AML-193 (cell line): ENCODE measurements at regions not wholly inside any gene's neighbourhood (a gene's known extent, or its start where the extent isn't known, plus 50 kb on each side); places are given as distances from the start of the nearest gene placed in this dataset.

Source experiments
- DNase-seq, 2 experiments: peaks; one replicate each; lab custom pipeline; 2025; lab: John Stamatoyannopoulos, UW

DNA sequence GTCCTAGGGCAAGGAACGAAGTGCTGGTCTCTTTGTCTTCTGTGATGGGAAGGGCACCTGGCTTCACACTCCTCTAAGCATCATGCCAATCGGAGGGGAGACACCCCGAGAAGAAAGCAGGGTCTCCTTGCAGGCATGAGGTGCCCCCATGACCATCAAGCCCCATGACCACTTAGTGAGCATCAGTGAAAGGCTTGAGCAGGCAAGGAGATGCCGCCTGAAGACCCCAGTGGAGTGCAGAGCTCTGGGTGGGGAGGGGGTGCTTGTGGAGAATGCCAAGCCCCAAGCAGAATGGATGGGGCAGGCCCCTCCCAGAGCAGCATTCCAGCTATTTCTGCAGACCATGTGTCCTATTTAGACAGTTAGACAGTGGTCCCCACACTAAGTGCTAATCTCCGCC, 232.7 kb upstream of the TNRC6C start:
- DNase-seq, result no peak

DNA sequence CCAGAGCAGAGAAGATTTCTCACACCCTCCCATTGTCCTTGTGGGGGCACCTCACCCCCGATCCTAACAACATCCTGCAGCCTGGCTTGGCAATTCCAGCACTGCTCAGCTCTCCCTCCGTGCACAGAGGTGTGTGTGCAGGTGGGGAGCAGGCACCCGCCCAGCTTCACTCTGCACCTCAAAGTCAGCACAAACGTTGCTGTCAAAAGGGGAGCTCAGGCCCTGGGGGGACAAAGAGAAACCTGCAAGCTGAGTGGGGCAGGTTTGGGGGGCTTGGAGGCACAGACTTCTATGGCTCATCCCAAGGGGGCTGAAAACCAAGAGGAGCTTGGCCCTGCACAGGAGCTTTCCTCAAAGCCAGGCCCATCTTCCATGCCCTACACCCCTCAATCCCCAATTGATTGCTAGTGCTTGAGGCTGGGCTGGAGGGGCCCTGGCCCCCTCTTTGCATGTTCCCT, 231.9 kb upstream of the TNRC6C start:
- no peak for DNase-seq

DNA sequence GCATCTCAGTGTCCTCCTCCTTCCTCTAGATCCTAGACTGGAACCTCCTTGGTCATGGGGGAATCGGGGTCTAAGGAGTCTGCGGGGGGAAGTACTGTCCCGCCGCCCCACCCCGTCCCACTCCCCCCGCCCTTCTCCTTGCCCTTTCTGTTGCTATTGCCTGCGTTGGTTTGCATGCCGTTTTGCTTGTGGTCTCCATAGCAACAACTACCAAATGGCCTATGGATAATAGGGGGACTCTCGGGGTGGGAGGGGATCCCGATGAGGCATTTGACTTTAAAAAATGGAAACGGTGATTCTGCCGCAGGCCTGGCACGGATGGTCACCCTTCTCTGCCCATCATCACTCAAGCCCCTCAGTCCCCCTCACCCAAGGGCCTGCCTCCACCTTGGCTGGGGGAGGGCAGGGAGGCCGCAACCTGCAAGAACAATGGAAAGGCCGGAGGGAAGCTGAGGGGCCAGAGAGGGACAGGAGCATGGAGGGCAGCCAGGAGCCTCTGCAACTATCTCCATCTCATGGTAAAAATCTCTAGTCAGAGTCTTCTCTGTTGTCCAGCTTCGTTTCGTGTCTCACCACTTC, 231.4 kb upstream of the TNRC6C start:
- DNase-seq, result no peak

DNA sequence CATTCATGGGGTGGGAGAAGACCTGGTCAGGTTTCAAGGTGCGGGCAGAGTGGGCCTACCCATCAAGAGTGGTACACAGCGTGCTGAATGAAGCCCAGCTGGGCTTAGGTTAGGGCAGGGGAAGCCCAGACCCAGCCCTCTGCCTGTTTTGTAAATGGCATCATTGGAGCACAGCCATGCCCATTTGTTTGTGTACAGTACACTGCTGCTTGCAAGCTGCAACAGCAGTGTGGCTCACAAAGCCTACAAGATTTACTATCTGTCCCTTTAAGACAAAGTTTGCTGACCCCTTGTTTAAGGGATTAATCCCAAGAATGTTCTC, 230.1 kb upstream of the TNRC6C start:
- DNase-seq, result no peak

DNA sequence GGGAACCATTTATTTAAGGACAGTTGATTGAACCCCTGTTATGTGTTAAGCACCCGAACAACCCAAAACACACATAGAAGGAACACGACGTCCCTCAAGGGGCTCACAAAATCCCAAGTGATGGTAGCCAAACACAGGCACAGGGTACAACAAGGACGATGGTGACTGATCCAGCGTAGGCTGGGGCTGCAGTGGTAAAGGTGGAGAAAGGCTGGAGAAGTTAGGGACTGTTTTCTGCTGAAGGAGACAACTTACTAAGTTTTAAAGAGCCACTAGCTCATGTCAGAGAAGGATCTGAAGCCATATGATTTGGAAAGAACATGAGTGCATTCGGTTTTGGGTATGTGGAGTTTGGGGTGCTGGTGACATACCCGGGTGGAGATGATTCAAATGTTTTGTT, 229.6 kb upstream of the TNRC6C start:
- DNase-seq, result no peak

DNA sequence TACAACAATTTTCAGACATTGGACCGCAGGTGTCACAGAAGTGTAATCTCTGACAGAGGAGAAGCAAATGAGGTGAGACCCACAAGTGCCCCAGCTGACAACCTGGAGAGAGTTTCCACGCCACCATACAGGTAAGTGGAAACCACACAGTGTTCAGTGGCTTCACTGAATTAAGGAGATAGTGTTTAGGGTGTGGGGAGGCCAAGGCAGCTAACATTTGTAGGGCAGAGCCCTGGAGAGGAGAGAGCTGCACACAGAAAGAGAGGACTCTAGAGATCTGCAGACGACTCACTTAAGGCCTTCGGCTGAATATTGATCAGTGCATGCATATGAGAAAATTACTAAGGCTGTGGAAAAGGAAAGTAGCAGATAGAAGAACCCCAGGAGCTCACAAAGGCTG, 228.9 kb upstream of the TNRC6C start:
- DNase-seq, result no peak

DNA sequence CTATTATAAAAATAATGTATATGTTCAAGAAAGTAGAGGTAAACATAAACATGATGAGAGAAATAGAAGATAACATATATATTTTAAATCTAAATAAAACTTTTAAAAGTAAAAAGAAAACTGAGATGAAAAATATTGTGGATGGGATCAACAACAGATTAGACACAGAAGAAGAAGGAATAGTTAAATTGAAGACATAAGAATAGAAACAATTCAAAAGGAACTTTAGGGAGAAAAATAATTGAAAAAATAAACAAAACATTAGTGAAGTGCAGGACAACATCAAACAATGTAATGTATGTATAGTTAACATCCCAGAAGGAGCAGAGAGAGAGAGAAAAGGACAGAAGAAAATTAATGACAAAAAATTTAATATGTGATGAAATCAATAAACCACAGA, 228.1 kb upstream of the TNRC6C start:
- DNase-seq, result no peak

DNA sequence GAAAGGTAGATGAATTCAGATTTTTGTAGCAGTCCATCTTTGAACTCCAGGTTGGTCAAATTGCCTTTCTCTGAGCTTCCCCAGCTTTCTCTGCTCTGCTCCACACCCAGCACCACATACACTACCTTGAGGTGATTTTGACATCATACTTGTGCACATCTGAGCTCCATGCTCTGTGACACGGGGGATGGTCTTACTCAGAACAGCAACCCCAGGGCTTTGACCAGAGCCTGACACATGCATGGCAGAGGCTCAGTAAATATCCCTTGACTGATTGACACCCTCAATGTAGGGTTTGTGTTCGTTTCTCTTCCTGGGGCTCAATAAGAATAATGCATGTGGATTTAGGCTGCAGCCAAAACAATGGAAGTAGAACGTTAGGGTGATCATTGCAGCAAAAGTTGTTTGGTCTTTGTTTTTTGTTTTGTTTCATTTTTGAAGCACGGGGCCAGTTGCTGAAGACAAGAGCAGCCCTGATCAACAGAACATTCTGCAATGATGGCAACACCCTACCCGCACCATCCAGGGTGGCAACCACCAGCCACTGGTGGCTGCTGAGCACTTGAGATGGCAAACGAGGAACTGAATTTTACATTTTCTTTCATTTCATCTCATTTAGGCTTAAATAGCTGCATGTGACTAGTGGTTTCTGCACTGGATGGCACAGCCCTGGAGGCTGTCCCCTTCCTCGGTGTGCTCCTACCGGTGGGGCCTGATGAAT, 224.8 kb upstream of the TNRC6C start:
- DNase-seq, result no peak

DNA sequence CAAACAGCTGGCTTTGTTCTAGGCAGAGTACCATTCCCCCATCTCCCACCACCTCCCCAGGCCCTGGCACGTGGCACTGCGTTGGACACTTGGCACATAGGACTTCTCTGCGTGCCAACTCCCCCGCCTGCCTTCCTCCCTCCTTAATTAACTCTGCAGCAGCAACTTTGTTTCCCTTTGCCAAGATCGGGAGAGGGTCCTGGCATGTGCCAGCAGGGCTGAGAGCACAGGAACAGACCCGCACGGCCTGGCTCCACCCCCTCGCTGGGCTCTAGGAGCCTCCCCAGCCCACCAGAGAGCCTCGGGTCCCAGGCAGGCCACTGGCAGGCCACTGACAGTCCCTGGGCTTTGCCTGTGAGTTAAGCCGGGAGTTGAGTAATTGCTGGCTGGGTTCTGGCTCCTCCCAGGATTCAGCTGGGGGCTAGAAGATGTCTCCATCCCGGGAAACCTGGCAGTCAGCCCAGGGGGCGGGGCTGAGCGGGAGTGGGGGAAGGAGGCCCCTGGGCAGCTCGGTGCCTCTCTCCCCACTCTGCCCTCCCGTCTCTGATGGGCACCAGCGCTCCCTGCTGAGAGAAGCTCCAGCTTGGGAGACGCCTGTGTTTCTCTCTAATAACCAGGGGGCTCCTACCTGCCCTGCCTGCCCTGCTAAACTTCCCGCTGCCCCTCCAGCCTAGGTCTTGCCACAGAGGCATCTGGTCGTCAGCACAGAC, 224.0 kb upstream of the TNRC6C start:
- no peak for DNase-seq

DNA sequence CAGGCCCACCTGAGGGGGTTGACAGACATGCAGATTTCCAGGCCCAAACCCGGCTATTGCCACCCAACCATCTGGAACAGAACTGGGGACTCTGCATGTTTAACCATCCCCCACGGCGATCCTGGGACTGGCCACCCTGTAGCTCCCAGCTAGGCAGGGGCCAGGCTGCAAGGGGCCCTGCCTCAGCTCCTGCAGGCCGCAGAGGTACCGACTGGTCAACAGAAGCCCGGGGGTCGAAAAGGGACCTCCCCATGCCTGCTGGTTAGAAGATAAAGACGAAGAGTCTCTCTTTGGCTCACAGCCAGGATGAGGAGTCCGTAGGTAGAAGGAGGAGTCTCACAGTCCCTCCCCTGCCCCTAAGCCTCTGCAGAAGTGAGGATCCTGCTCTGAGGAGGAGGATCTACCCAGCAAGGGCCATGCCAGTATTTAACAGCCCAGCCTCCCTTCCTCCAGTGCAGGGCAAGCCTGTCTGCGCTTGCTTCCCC, 223.4 kb upstream of the TNRC6C start:
- DNase-seq, result no peak

DNA sequence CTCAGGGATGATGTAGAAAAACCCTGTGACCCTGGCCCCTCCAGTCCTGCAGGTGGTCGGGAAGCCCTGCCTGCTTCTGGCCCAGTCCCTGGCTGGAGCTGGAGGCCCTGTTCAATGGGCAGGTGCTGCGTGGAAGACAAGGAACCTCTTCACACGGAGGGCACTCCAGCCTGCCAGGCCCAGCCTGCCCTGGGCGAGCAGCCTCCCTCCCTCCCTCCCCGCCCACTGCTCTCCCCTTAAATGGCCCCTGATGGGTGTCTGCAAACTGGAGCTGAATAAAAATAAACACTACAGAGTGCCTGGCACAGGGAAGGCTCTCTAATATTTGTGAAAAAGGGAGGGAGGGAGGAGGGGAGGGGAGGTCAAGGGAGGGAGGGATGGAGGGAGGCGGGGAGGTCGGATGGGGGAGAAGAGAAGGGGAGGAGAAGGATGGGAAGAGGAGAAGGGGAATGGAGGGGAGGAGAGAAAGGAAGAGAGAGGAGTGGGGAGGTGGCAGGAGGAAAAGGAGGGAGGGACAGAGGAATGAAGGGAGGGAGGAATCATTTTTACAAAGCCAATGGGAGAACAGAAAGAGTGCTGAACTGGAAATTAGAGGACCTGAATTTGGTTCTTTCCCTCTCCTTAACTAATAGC, 222.8 kb upstream of the TNRC6C start:
- DNase-seq, result no peak

DNA sequence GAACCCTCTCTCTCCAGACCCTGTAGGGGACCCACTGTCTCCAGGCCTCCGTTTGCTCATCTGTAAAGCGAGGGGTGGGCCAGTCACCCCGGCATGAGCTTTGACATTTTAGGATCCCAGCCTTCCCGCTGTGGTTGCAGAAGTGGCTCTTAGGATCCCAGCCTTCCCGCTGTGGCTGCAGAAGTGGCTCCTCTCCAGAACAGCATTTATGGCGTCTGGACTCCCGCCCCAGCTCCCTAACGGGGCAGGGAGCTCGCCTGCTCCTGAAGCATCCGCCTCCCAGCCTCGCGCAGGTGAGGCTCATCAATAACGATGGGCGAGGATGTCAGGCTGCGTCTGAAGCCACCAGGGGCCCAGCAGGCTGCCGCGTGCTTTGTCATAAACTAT, 222.3 kb upstream of the TNRC6C start:
- DNase-seq, result no peak

DNA sequence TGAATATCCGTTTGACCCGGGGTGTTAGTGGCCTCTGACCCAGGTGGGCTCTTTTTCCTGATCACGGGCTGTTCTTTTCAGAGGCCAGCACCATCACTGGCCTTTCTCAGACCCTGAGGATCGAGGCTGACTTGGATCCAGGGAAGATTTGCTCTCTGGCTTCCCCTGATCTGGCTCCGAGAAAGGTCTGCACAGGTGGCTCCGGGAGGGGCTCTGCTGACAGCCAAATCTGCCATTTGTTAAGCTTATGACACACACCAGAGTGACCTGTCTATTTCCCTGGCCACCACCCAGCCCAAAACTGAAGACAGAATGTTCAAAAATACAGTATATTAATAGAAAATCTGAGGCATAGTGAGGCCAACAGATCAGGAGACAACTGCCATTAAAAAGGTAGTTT, 221.8 kb upstream of the TNRC6C start:
- DNase-seq, result no peak

DNA sequence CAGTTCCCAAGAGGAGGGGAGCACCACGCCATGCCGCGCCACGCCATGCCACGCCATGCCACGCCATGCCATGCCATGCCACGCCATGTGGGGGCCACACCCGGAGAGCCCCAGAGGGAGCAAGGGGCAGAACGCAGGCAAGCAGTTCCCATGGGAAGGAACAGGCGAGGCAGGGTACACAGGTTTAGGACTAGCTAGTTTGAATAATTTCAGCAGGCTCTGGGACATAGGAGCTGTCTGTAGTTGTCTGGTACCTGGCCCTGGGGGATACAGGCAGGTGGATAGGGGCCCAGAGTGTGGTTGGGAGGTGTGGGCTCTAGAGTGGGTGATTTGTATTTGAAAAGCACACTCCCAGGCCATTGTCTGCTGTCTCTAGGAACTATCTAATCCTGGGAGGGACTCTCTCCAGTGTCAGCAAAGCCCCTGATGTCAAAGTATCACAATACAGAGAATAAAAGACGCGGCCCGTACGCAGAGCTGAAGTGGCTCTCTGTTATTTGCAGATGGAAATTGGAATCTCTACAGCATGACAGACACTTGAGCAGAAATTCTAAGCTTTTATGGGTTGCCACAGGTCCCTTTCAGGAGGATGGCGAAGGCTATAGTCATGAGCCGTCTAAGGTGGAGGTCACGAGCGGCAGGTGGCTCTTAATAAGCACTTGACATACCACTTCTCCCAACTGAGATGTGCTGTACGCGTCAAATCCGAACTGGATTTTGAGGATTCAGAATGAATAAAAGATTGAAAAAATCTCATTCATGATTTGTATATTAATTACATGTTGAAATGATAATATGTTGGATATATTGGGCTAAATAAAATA, 220.8 kb upstream of the TNRC6C start:
- no peak for DNase-seq

DNA sequence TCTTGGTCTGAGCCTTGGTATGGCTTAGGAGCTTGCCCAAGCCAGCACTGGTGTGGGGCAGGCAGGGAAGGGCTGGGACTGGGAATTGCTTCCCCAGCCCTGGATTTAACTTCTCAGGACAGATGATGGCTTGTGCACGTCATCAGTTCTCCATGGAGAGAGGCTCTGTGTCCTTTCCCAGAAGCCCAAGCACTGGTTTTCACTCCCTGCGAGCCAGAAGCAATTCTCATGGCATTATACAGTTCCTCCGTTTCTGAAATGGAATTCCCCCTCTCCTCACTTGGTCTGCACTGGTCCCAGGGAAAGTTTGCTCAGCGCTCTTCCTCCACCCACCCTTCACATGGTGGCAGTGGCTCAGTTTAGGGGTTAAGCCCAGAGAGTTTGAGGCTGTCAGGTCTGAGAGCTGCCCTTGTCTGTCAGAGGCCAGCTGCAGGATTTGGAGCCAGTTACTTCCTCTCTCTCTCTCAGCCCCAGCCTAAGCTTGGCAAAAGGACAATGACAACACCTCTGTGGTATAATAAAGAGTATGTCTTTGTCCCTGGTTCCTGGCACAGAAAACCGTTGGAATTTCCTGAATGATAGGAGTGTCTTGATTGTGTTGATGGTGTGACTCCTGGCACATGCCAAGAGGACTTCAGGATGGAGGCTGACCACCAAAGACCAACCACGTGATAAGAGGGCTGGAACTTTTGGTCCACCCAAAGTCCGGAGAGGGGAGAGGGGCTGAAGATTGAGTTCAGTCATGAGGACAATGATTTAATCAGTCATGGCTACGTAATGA, 219.6 kb upstream of the TNRC6C start:
- no peak for DNase-seq

DNA sequence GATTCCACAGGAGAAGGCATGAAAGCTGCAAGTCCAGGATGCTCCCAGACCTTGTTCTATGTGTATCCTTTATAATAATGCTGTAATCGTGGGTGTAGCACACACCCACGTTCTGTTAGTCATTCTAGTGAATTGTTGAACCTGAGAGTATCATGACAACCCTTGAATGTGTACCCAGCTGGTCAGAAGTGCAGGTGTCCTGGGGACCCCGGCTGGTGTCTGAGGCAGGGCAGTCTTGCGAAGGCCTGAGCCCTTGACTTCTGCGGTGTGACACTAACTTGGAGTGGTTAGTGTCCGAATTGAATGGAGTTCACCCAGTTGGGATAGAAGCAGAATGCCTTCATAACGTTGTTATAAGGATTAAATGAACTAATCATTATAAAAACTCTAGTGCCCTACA, 218.0 kb upstream of the TNRC6C start:
- no peak for DNase-seq

DNA sequence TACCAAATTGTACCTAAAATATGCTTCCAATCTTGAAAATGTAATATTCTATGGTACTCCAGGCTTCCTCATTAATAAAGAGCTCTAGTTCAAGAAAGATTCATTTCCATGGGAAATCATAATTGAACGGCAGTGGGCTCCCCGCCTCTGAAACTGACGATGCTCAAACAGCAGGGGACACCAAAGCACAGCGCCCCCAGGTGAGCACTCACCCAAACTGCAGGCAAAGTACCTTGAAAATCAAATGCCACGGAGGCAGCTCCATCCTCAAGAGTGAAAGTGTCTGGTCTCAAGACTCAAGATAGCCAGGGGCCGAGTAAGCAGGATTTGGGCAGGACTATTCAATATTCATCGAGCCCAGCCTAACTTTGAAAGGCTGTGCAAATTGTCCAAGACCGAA, 217.4 kb upstream of the TNRC6C start:
- no peak for DNase-seq

DNA sequence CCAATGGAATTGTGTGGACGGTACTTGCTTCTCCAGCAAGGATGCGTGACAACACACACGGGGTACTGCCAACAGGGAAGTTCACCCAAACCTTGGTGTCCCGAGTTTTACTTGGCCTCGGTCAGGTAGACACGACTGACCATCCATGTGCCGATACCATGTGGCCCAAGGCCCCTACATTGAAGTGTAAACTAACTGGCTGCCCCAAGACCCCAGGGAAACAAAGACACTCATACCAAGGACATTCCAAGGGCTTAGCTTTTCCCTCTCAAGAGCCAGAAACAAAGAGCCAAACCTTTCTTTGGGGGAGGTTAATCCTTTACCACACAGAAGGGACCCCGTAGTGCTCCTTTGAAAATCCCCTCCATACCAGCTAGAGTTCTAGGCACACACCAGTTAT, 215.9 kb upstream of the TNRC6C start:
- DNase-seq, result no peak

DNA sequence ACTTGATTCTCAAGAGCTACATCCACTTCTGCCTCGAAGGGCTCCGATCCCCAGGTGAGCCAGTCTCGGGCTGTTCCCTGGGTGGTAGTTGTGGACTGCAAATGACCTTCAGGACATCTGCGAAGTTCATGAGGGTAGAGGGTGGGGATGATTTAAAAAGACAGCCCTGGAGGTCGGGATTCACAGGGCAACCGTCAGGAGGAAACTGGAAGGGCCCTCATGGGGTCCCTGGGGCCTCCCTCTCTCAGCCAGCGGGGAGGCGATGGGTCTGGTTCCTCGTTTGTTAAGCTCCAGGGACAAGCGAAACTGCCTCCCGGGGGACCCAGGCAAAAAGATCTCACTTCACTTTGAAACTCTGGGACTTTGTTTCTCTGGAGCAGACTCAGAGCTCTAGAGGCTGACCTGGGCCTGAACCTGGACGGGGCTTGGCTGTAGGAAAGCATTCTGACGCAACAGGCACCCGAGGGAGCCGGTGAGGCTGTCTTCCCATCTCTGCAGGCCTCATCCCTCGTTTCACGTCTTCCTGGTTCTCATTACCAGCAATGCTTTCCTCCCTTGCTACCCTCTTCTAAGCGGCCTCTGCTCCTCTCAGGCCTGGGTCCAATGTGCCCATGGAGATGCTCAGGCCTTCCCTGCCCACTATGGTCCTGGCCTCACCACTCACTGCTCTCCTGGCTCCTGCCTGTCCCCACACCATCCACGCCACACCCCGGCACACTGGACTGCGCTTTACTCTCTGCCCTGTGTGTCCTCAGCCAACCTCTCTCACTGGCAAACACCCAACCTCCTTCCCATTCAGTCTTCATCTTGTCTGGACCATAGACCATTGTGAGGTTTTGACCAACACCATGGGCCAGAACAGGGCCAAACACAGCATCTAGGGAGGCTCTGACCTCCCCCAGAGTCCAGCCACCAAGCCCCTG, 214.2 kb upstream of the TNRC6C start:
- DNase-seq, result no peak

DNA sequence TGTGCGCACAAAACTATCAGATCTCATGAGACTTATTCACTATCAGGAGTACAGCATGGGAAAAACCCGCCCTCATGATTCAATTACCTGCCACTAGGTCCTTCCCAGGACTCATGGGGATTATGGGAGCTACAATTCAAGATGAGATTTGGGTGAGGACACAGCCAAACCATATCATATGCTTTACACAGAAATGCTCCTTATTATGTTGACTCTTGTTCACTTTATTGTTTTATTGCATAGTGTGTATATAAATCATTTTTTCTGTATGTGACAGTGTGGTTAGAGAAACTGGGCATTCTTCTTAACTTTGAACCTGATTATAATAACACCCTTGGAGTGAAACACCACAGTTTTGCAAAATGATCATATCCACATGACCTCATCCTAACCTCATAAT, 212.8 kb upstream of the TNRC6C start:
- no peak for DNase-seq
